Natural killer cell treated with Interleukin-12 subunit alpha and Interleukin-12 subunit beta and Interleukin-15 and Interleukin-18, amount 100 ng/mL, for 72 hours (primary cell): ENCODE measurements at regions not wholly inside any gene's neighbourhood (a gene's known extent, or its start where the extent isn't known, plus 50 kb on each side); places are given as distances from the start of the nearest gene placed in this dataset.

ENCODE experiments used
- ATAC-seq, 2 donors: fragments of 150-1000 bp; cut with Tn5 transposase in 1 of 2; sonication (Bioruptor Pico), chemical (Tn5 transposase) in 1 of 2; 2 replicates each; pipeline ENCODE4 v1.10.0; 2021
- DNase-seq: peaks from one replicate; pipeline ENCODE4 v3.0.0; 2022; ENCODE audit warnings: low spot score
- H3K27ac Mint-ChIP-seq, 2 donors: 1 replicate in 1 of 2; 2 replicates in 1 of 2; pipeline ENCODE4 v1.8.0; 2022; ENCODE audit warnings: mixed read lengths in 2 of 2, mild to moderate bottlenecking in 1 of 2, moderate library complexity in 1 of 2
- H3K27me3 Mint-ChIP-seq, 2 donors: 1 replicate in 1 of 2; 2 replicates in 1 of 2; pipeline ENCODE4 v1.8.0; 2022; ENCODE audit warnings: mixed read lengths in 2 of 2
- H3K36me3 Mint-ChIP-seq: one replicate; pipeline ENCODE4 v1.8.0; 2022; ENCODE audit warnings: mixed read lengths
- H3K4me1 Mint-ChIP-seq, 2 donors: 1 replicate in 1 of 2; 2 replicates in 1 of 2; pipeline ENCODE4 v1.8.0; 2022; ENCODE audit warnings: low read depth in 2 of 2, mixed read lengths in 2 of 2, mild to moderate bottlenecking in 1 of 2
- H3K4me3 Mint-ChIP-seq: one replicate; pipeline ENCODE4 v1.8.0; 2022; ENCODE audit warnings: mixed read lengths
- H3K9me3 Mint-ChIP-seq: 2 replicates; pipeline ENCODE4 v1.8.0; 2022; ENCODE audit warnings: mixed read lengths

DNA sequence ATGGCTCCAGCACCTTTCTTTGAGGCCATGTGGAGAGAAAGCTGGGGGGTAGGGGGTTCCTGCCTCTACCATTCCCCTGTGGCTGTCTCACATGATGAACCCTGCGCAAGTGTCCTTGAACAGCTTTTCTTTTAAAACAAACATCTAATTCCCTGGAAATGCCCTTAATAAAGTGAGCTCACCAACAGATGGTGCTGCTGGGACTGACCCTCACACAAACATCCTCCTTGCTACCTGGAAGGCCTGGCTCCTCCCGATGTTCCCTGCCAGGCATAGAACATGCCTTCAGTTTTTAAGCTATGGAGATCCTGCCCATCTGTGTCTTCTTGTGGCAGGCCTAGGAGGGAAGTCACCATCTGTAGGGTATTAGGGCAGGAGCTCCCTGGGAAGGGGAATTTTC lies 60.7 kb upstream of the GATA6 start:
- no peak overlapping the region for H3K27ac Mint-ChIP-seq
- H3K4me1 Mint-ChIP-seq, result peaks cover 4 to 5% of the 10 kb centered on the region in 2 donors
- H3K4me3 Mint-ChIP-seq, result no peak overlapping the region
- no peaks in the 10 kb centered on the region for H3K9me3 Mint-ChIP-seq
- H3K27me3 Mint-ChIP-seq, result peaks cover 0 to 2% of the 10 kb centered on the region in 2 donors
- no peak for DNase-seq
- no peak for ATAC-seq
- H3K36me3 Mint-ChIP-seq, result no peaks in the 10 kb centered on the region

DNA sequence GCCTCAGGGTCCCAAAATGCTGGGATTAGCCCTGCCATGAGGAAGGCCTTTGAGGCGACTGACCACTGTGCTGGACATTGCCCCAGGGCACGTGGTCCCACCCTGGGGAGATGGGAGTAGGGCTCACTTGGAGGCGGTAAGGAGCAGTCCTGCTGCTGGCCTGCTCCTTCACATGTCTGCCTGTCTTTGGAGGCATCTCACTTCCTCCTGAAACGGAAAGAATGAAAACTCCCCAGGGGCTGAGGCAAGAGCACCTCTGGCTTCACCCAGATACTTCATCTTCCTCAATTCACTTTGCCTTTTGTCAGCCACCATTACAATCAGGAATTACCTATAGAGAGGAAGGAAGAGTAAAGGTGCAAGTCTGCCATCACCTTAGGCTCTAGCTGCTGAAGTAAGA lies 59.9 kb upstream of the GATA6 start:
- H3K27ac Mint-ChIP-seq, result no peak overlapping the region
- no peaks in the 10 kb centered on the region for H3K9me3 Mint-ChIP-seq
- no peaks in the 10 kb centered on the region for H3K4me1 Mint-ChIP-seq
- H3K36me3 Mint-ChIP-seq, result no peaks in the 10 kb centered on the region
- no peak overlapping the region for H3K4me3 Mint-ChIP-seq
- peaks cover 2 to 7% of the 10 kb centered on the region in 2 donors for H3K27me3 Mint-ChIP-seq
- DNase-seq, result no peak
- no peak for ATAC-seq

DNA sequence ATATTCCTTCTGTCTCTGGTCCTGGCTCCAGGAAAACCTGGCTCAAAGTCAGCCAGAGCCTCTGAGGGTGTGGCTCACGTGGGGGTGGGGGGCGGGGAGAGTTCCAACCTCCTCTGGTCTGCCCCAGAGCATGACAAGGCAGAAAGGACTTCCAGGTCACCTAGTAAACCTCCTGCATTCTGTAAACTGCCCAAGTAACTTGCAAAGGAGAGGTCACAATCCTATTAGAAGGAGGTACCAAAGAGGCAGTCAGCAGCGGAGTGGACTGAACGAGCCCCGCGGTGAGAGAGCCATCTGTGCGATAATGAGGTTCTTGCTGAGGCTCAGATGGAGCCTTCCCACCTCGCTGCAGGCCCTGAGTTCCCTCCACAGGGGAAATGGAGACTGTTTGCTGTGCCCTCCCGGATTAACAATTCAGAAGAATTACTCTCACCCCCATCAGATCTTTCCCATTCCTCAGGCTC lies 58.9 kb upstream of the GATA6 start:
- no peak for ATAC-seq
- Mint-ChIP-seq H3K27ac (no peak overlapping the region), H3K4me3 (no peak overlapping the region), H3K4me1 (no peaks in the 10 kb centered on the region), H3K36me3 (no peaks in the 10 kb centered on the region), H3K9me3 (no peaks in the 10 kb centered on the region), H3K27me3 (peaks cover 8 to 17% of the 10 kb centered on the region in 2 donors)
- no peak for DNase-seq

GRCh38 chr18:22112215-22112614 lies 57.2 kb upstream of the GATA6 start:
- ATAC-seq, result no peak
- no peaks in the 10 kb centered on the region for H3K4me1 Mint-ChIP-seq
- no peaks in the 10 kb centered on the region for H3K9me3 Mint-ChIP-seq
- H3K4me3 Mint-ChIP-seq, result no peak overlapping the region
- no peak overlapping the region for H3K27ac Mint-ChIP-seq
- peaks cover 9 to 18% of the 10 kb centered on the region in 2 donors for H3K27me3 Mint-ChIP-seq
- no peaks in the 10 kb centered on the region for H3K36me3 Mint-ChIP-seq
- no peak for DNase-seq

- ATAC-seq (peak in 1 of 2 donors; percentile 48), DNase-seq (no peak)
- Mint-ChIP-seq H3K27ac (no peak overlapping the region), H3K4me1 (no peaks in the 10 kb centered on the region), H3K4me3 (no peak overlapping the region), H3K27me3 (peaks cover 11 to 18% of the 10 kb centered on the region in 2 donors), H3K9me3 (no peaks in the 10 kb centered on the region), H3K36me3 (no peaks in the 10 kb centered on the region)
Measured at GRCh38 chr18:22113144-22113844, 56.1 kb upstream of the GATA6 start.

DNA sequence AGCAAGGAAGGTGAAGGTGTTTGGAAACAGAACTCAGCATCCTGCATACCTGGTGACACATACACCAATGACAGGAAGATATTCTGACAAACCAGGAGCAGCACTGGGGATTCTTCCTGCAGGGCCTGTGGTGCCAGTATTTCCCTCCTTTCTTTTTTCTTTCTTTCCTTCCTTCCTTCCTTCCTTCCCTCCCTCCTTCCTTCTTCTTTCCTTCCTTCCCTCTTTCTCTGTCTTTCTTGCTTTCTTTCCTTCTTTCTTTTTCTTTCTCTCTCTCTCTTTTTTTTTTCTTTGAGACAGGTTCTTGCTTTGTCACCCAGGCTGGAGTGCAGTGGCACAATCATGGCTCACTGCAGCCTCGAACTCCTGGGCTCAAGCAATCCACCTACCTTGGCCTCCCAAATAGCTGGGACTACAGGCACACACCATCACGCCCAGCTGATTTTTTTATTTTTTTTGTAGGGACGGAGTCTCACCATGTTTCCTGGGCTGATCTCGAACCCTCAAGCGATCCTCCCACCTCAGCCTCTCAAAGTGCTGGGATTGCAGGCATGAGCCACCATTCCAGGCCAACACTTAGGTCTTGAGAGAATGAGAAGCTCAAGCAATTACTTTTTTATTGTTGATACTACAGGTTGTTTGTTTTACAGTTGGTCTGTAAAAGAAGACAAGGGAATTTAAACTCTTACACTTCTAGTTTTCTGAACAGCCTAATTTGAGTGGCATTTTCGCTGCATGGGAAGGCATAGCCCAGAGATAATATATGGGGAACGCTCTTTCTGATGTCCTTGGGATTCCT lies 54.7 kb upstream of the GATA6 start:
- H3K27ac Mint-ChIP-seq, result no peak overlapping the region
- no peaks in the 10 kb centered on the region for H3K9me3 Mint-ChIP-seq
- peaks cover 11 to 25% of the 10 kb centered on the region in 2 donors for H3K27me3 Mint-ChIP-seq
- DNase-seq (no peak), ATAC-seq (no peak)
- no peaks in the 10 kb centered on the region for H3K4me1 Mint-ChIP-seq
- no peak overlapping the region for H3K4me3 Mint-ChIP-seq
- H3K36me3 Mint-ChIP-seq, result no peaks in the 10 kb centered on the region

DNA sequence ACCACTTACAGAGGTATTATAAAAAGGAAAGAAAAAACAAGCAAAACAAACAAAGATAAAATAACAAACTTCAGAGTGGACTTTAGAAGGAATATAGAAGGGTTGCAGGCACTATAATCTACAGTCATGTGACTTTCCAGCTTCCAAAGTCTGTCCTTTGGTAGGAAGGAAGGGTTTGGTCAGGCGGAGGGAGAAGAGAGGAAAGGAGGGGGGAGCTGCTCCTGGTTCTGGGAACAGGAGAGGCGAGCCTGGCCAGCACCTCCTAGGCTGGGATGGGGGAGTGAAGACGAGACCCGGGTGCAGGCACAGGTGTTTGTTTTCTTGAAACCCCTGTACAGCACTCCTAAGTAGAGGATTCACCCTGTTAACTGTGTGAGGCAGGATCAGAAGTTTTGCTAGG lies 53.8 kb upstream of the GATA6 start:
- DNase-seq (no peak), ATAC-seq (no peak)
- Mint-ChIP-seq H3K4me1 (no peaks in the 10 kb centered on the region), H3K4me3 (no peak overlapping the region), H3K27ac (no peak overlapping the region), H3K9me3 (no peaks in the 10 kb centered on the region), H3K27me3 (peaks cover 11 to 25% of the 10 kb centered on the region in 2 donors), H3K36me3 (no peaks in the 10 kb centered on the region)
